ENCODE measurements at regions not wholly inside any gene's neighbourhood (a gene's known extent, or its start where the extent isn't known, plus 50 kb on each side); places are given as distances from the start of the nearest gene placed in this dataset.

DNA sequence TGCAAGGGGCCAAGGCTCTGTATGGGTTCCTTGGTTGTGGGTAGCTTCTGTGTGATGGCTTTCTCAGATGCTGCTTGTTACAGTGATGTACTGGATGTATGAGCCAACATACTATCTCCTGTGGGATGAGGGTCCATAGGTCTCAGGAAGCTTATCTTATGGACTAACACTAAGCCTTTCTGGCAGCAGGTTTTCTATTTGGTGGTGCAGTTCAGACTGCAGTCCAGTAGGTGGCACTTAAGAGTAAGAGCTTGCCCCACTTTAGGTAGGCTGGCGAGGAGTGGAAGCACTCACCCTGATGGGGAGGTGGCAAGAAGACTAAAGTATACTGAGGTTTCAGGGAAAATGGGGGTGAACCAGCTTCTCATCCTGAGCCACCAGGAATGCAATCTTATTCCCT, 306.7 kb upstream of the MAOA start:
- TF ChIP-seq, protein P1, sequence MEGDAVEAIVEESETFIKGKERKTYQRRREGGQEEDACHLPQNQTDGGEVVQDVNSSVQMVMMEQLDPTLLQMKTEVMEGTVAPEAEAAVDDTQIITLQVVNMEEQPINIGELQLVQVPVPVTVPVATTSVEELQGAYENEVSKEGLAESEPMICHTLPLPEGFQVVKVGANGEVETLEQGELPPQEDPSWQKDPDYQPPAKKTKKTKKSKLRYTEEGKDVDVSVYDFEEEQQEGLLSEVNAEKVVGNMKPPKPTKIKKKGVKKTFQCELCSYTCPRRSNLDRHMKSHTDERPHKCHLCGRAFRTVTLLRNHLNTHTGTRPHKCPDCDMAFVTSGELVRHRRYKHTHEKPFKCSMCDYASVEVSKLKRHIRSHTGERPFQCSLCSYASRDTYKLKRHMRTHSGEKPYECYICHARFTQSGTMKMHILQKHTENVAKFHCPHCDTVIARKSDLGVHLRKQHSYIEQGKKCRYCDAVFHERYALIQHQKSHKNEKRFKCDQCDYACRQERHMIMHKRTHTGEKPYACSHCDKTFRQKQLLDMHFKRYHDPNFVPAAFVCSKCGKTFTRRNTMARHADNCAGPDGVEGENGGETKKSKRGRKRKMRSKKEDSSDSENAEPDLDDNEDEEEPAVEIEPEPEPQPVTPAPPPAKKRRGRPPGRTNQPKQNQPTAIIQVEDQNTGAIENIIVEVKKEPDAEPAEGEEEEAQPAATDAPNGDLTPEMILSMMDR (conservative IDR thresholded peaks at IDR 0.05; ENCODE audit: low read length) = peak; percentile 65
- no peak for TF ChIP-seq EZH2phosphoT487 (IDR thresholded peaks at IDR 0.05; ENCODE audit: borderline replicate concordance)
